GM12878 (cell line): ENCODE measurements at regions not wholly inside any gene's neighbourhood (a gene's known extent, or its start where the extent isn't known, plus 50 kb on each side); places are given as distances from the start of the nearest gene placed in this dataset.

ENCODE experiments used
- CTCF ChIP-seq, 3 experiments: IDR thresholded peaks in 2 of 3; conservative IDR thresholded peaks in 1 of 3; 2 replicates each; pipeline ENCODE4 v1.5.1; 2011; ENCODE audit warnings: low read depth in 3 of 3, low read length in 3 of 3, mild to moderate bottlenecking in 3 of 3, control low read depth in 2 of 3, moderate library complexity in 2 of 3, inconsistent platforms in 1 of 3, mixed read lengths in 1 of 3; ENCODE audit not compliant: control insufficient read depth in 2 of 3, insufficient read depth in 1 of 3; ENCODE audit errors: extremely low read depth in 1 of 3
- HDGF ChIP-seq: fragments of 450-650 bp; IDR thresholded peaks from 2 replicates; pipeline ENCODE4 v1.6.1; 2016; ENCODE audit warnings: antibody characterized with exemption
- MAX ChIP-seq: IDR thresholded peaks from 2 replicates; pipeline ENCODE4 v1.6.1; 2012; ENCODE audit warnings: low read depth, low read length, improper control_type of control experiment
- POLR2A ChIP-seq: IDR thresholded peaks from 2 replicates; pipeline ENCODE4 v1.6.1; 2011; ENCODE audit warnings: low read depth, mild to moderate bottlenecking, low read length
- RAD21 ChIP-seq: IDR thresholded peaks from 2 replicates; pipeline ENCODE4 v1.6.1; 2011; ENCODE audit warnings: mild to moderate bottlenecking, low read depth, low read length, moderate library complexity; ENCODE audit not compliant: insufficient read depth
- REST ChIP-seq: IDR thresholded peaks from 2 replicates; pipeline ENCODE4 v1.6.1; 2012; ENCODE audit warnings: mild to moderate bottlenecking, low read depth, low read length
- SIX5 ChIP-seq: IDR thresholded peaks from 2 replicates; pipeline ENCODE4 v1.6.1; 2011; ENCODE audit warnings: mild to moderate bottlenecking, low read depth, low read length, moderate library complexity; ENCODE audit not compliant: severe bottlenecking
- SP1 ChIP-seq: IDR thresholded peaks from one replicate; pipeline ENCODE4 v1.6.1; 2011; ENCODE audit warnings: low read depth, low read length

- TF ChIP-seq CTCF (IDR thresholded peaks at IDR 0.05 in 2 of 3, conservative IDR thresholded peaks at IDR 0.05 in 1 of 3; ENCODE audit: control insufficient read depth in 2 of 3, extremely low read depth in 1 of 3, insufficient read depth in 1 of 3, low read depth in 3 of 3, low read length in 3 of 3): no peak
- TF ChIP-seq RAD21: no peak
- no peak for TF ChIP-seq HDGF
- no peak for TF ChIP-seq MAX
- no peak for TF ChIP-seq POLR2A
- TF ChIP-seq SP1: no peak
- TF ChIP-seq REST: no peak
- TF ChIP-seq SIX5: no peak
These were observed 441.7 kb downstream of the RNF144A start for GRCh38 chr2:7358865-7359447.
